Calu3 (cell line): ENCODE measurements at regions not wholly inside any gene's neighbourhood (a gene's known extent, or its start where the extent isn't known, plus 50 kb on each side); places are given as distances from the start of the nearest gene placed in this dataset.

Experiments used
- BruUV-seq: library from RNA; stranded (reverse); fragments of 400-500 nt; replicated peaks from 2 replicates; lab custom pipeline; 2021; lab: Mats Ljungman, UMichigan
- CTCF ChIA-PET: fragments of 300-600 bp; sonication (Branson Sonifier 250); formaldehyde crosslinking; loops from one replicate; lab custom pipeline; 2022; ENCODE audit warnings: antibody characterized with exemption; lab: Charles Lee
- DNase-seq: peaks from one replicate; pipeline ENCODE4 v3.0.0; 2022
- H3K27ac Mint-ChIP-seq: one replicate; pipeline ENCODE4 v1.8.0; 2022; ENCODE audit warnings: mixed read lengths; ENCODE audit not compliant: unreplicated experiment
- H3K27me3 Mint-ChIP-seq: one replicate; pipeline ENCODE4 v1.8.0; 2022; ENCODE audit warnings: mixed read lengths; ENCODE audit not compliant: unreplicated experiment
- H3K36me3 Mint-ChIP-seq: one replicate; pipeline ENCODE4 v1.8.0; 2022; ENCODE audit warnings: mild to moderate bottlenecking, moderate library complexity, mixed read lengths; ENCODE audit not compliant: insufficient read depth, unreplicated experiment
- H3K4me1 Mint-ChIP-seq: one replicate; pipeline ENCODE4 v1.8.0; 2022; ENCODE audit warnings: mild to moderate bottlenecking, low read depth, mixed read lengths; ENCODE audit not compliant: unreplicated experiment
- H3K4me3 Mint-ChIP-seq: one replicate; pipeline ENCODE4 v1.8.0; 2022; ENCODE audit warnings: mild to moderate bottlenecking, low read depth, moderate library complexity, mixed read lengths; ENCODE audit not compliant: unreplicated experiment
- H3K9me3 Mint-ChIP-seq: one replicate; pipeline ENCODE4 v1.8.0; 2022; ENCODE audit warnings: low read depth, mixed read lengths; ENCODE audit not compliant: unreplicated experiment
- CTCF ChIP-seq: fragments of 200-600 bp; IDR thresholded peaks from one replicate; pipeline ENCODE4 v1.8.0; 2022; ENCODE audit warnings: antibody characterized with exemption; ENCODE audit not compliant: unreplicated experiment
- intact Hi-C: fragments of 100-400 bp; cut with micrococcal nuclease; formaldehyde crosslinking; loops from one replicate; pipeline ENCODE4 v1.10.0; 2022; ENCODE audit not compliant: unreplicated experiment

- BruUV-seq, result no TSS peak
- peaks cover 6% of the 10 kb centered on the region for H3K9me3 Mint-ChIP-seq
- no peak for DNase-seq
- no peak overlapping the region for H3K27ac Mint-ChIP-seq
- no peak overlapping the region for H3K4me3 Mint-ChIP-seq
- no peaks in the 10 kb centered on the region for H3K4me1 Mint-ChIP-seq
- no peaks in the 10 kb centered on the region for H3K36me3 Mint-ChIP-seq
- no peaks in the 10 kb centered on the region for H3K27me3 Mint-ChIP-seq
- intact Hi-C loops, result no loop called here
- no peak for TF ChIP-seq CTCF
- CTCF ChIA-PET, result no interaction called here
Observed at GRCh38 chr10:107933076-107933475, 768.6 kb upstream of the SORCS1 start.

DNA sequence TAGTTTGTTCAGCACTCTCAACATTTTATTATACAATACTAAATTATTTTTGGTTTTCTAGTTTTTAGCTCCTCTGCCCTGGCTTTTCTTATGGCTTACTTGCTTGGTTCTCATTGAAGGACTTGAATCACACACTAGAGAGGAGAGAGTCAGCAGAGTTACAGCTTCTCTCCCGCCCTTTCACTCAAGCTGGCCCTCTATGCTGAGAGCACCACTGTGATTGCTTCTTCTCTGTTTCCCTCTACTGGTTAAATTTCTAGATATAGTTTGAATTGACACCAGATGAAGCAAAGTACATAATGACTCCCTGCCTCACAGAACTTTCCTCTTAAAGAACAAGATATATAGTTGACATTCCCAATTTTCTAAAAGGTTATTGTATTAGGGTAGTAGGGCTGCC, 767.3 kb upstream of the SORCS1 start:
- no peak for TF ChIP-seq CTCF
- BruUV-seq, result no TSS peak
- H3K4me3 Mint-ChIP-seq, result no peak overlapping the region
- no peaks in the 10 kb centered on the region for H3K36me3 Mint-ChIP-seq
- intact Hi-C loops, result no loop called here
- H3K4me1 Mint-ChIP-seq, result no peaks in the 10 kb centered on the region
- DNase-seq, result no peak
- no peaks in the 10 kb centered on the region for H3K27me3 Mint-ChIP-seq
- H3K27ac Mint-ChIP-seq, result no peak overlapping the region
- H3K9me3 Mint-ChIP-seq, result peaks cover 8% of the 10 kb centered on the region
- CTCF ChIA-PET, result no interaction called here

DNA sequence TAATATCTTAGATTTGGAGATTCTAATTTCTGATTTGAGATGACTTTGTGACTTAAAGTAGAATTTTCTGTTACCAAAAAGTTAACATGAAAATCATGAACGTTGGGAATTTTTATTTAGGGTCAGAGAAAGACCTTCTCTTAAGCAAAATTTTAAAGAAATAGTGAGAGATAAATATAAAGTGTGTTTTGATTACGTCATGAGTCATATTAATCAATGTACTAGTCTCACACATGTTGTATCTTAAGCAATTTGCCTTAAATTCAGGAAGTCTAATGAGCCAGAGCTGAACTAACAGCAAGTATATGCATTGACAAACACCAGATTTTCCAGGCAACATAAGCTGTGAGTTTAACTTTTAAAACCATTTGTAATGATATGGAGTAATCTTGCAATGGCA, 765.5 kb upstream of the SORCS1 start:
- DNase-seq, result no peak
- no peaks in the 10 kb centered on the region for H3K27me3 Mint-ChIP-seq
- intact Hi-C loops, result no loop called here
- no peak overlapping the region for H3K4me3 Mint-ChIP-seq
- H3K27ac Mint-ChIP-seq, result no peak overlapping the region
- no peaks in the 10 kb centered on the region for H3K36me3 Mint-ChIP-seq
- CTCF ChIA-PET, result no interaction called here
- no TSS peak for BruUV-seq
- H3K4me1 Mint-ChIP-seq, result no peaks in the 10 kb centered on the region
- TF ChIP-seq CTCF, result no peak
- H3K9me3 Mint-ChIP-seq, result peaks cover 8% of the 10 kb centered on the region

- no peak for DNase-seq
- CTCF ChIA-PET, result no interaction called here
- Mint-ChIP-seq H3K4me1 (no peaks in the 10 kb centered on the region), H3K36me3 (no peaks in the 10 kb centered on the region), H3K27me3 (no peaks in the 10 kb centered on the region), H3K9me3 (peaks cover 11% of the 10 kb centered on the region), H3K27ac (no peak overlapping the region), H3K4me3 (no peak overlapping the region)
- no TSS peak for BruUV-seq
- intact Hi-C loops, result no loop called here
- TF ChIP-seq CTCF, result no peak
Observed at GRCh38 chr10:107924458-107924857, 760.0 kb upstream of the SORCS1 start.
